ENCODE measurements at regions not wholly inside any gene's neighbourhood (a gene's known extent, or its start where the extent isn't known, plus 50 kb on each side); places are given as distances from the start of the nearest gene placed in this dataset.

DNA sequence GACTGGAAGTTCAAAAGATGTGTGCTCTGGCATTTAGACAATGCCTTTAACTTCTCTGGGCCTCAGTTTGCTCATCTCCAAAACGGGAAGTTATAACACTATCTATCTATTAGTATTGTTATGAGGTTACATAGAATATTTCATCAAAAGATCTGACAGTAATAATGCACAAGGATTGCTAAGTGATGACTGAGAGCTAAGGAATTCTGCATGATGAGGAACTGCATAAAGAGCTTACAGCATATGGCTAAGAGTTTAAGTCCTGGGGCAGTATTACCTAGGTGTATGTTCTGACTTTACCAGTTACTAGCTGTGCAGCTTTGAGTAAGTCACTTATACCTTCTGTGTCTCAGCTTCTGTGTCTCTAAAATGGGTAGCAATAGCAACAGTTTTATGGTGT lies 160.1 kb upstream of the TMPO start:
- H3K27ac ChIP-seq, result no peak overlapping the region
- intact Hi-C loops (cut with DNase I), result no loop called here
- no peaks in the 10 kb centered on the region for H3K36me3 ChIP-seq (replicated peaks in 1 of 2)
- no peak for DNase-seq
- no peak overlapping the region for H3K4me3 ChIP-seq
- H3K27me3 ChIP-seq, result no peaks in the 10 kb centered on the region
- TF ChIP-seq POLR2A (IDR thresholded peaks at IDR 0.05), result no peak
- TF ChIP-seq, protein P1, sequence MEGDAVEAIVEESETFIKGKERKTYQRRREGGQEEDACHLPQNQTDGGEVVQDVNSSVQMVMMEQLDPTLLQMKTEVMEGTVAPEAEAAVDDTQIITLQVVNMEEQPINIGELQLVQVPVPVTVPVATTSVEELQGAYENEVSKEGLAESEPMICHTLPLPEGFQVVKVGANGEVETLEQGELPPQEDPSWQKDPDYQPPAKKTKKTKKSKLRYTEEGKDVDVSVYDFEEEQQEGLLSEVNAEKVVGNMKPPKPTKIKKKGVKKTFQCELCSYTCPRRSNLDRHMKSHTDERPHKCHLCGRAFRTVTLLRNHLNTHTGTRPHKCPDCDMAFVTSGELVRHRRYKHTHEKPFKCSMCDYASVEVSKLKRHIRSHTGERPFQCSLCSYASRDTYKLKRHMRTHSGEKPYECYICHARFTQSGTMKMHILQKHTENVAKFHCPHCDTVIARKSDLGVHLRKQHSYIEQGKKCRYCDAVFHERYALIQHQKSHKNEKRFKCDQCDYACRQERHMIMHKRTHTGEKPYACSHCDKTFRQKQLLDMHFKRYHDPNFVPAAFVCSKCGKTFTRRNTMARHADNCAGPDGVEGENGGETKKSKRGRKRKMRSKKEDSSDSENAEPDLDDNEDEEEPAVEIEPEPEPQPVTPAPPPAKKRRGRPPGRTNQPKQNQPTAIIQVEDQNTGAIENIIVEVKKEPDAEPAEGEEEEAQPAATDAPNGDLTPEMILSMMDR (IDR thresholded peaks at IDR 0.05), result no peak
- H3K9me3 ChIP-seq (replicated peaks in 1 of 3), result no peaks in the 10 kb centered on the region
- WGBS, 4 donors, result 31 to 63% (median 46%) methylated on average over 1 of the region's 1 CpG
- H3K4me1 ChIP-seq (replicated peaks in 1 of 2), result no peaks in the 10 kb centered on the region

DNA sequence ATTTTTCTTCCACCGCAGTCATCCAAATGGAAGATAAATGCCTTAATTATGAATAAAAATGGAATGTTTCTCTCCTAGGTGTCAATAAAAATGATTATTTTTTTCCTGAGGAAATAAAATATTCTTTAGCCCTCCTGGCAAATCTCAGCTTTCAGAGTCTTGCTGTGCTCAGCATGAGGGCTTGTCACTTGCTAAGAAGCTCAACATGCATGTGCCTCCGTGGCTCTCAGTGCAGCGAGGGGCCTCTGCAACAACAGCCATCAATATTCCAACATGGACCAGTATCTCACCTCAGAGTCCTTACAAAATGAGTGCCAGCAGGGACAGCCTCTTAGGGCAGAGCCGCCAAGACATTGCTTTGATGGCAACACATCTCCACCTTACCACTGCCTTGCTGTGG lies 159.5 kb upstream of the TMPO start:
- H3K4me1 ChIP-seq (replicated peaks in 1 of 2), result no peaks in the 10 kb centered on the region
- H3K4me3 ChIP-seq, result no peak overlapping the region
- H3K27ac ChIP-seq, result no peak overlapping the region
- no peaks in the 10 kb centered on the region for H3K9me3 ChIP-seq (replicated peaks in 1 of 3)
- TF ChIP-seq, protein P1 (IDR thresholded peaks at IDR 0.05), result no peak
- TF ChIP-seq POLR2A (IDR thresholded peaks at IDR 0.05), result no peak
- no peaks in the 10 kb centered on the region for H3K36me3 ChIP-seq (replicated peaks in 1 of 2)
- 54 to 72% (median 63%) methylated on average over 3 to 4 of the region's 4 CpGs for WGBS, 4 donors
- no peak for DNase-seq
- intact Hi-C loops (cut with DNase I), result no loop called here
- no peaks in the 10 kb centered on the region for H3K27me3 ChIP-seq

DNA sequence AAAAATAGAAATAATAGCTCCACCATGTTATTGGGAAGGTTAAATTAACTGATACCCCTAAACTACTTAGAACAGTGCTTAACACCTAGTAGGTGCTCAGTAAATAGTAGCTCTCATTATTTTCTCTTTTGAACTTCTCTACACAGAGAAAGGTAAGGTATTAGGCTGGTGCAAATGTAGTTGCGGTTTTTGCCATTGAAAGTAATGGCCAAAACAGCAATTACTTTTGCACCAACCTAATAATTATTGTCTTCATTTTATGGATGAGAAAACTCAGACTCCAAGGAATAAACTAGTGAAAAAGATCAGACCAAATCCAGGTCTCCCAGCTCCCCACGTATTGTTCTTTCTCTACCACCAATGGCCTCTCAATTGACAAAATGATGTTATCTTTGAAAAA lies 157.2 kb upstream of the TMPO start:
- Histone ChIP-seq H3K9me3 (replicated peaks in 1 of 3) (no peaks in the 10 kb centered on the region), H3K36me3 (replicated peaks in 1 of 2) (no peaks in the 10 kb centered on the region), H3K27ac (no peak overlapping the region), H3K27me3 (no peaks in the 10 kb centered on the region), H3K4me3 (no peak overlapping the region), H3K4me1 (replicated peaks in 1 of 2) (no peaks in the 10 kb centered on the region)
- DNase-seq, result no peak
- 56 to 70% (median 63%) methylated on average over 2 of the region's 2 CpGs for WGBS, 4 donors
- TF ChIP-seq, protein P1 (IDR thresholded peaks at IDR 0.05), result no peak
- no peak for TF ChIP-seq POLR2A (IDR thresholded peaks at IDR 0.05)
- intact Hi-C loops (cut with DNase I), result no loop called here

DNA sequence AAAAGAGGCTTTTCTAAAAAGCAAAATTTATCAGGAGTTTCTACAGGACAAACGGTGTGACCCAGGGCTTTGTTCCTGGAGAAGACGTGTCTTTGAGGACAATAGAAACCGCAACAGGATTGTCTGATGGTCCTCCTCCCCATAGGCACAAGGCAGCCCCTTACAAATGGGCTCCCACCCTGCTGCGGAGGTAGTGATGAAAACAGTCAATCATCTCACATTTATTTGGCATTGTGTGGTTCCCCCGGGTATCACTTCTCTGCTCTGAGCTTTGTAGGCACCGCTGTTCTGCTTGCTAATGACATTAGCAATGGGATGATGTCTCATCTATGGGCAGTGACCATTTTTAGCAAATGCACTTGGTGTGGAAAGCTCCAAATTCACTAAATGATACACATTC lies 155.5 kb upstream of the TMPO start:
- intact Hi-C loops (cut with DNase I), result no loop called here
- no peak for DNase-seq
- Histone ChIP-seq H3K36me3 (replicated peaks in 1 of 2) (no peaks in the 10 kb centered on the region), H3K9me3 (replicated peaks in 1 of 3) (no peaks in the 10 kb centered on the region), H3K4me1 (replicated peaks in 1 of 2) (no peaks in the 10 kb centered on the region), H3K4me3 (no peak overlapping the region), H3K27me3 (no peaks in the 10 kb centered on the region), H3K27ac (no peak overlapping the region)
- WGBS, 4 donors, result 62 to 76% (median 70%) methylated on average over 5 to 6 of the region's 6 CpGs
- no peak for TF ChIP-seq POLR2A (IDR thresholded peaks at IDR 0.05)
- TF ChIP-seq, protein P1 (IDR thresholded peaks at IDR 0.05), result no peak

All from adrenal gland (tissue), 9 donors.